ENCODE measurements at regions not wholly inside any gene's neighbourhood (a gene's known extent, or its start where the extent isn't known, plus 50 kb on each side); places are given as distances from the start of the nearest gene placed in this dataset.
A peak's percentile ranks its signal among the peaks of the same experiment; 100 is the strongest.

DNA sequence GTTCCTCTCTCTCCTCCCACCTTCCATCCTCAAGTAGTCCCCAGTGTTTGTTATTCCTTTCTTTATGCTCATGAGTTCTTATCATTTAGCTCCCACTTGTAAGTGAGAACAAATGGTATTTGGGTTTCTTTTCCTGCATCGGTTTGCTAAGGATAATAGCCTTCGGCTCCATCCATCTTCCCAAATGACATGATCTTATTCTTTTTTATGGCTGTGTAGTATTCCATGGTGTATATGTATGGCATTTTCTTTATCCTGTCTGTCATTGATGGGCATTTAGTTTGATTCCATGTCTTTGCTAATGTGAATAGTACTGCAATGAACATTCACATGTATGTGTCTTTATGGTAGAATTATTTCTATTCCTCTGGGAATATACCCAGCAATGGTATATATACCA is 62.4 kb upstream of the CFAP161 start:
- no peaks in the 10 kb centered on the region for H4K20me1 ChIP-seq (replicated peaks; ENCODE audit: control insufficient read depth, insufficient read depth, low read length)
- CTCF ChIA-PET (ENCODE audit: low intra/inter-chr PET ratio), result interaction anchor here (0.5 kb wide), 1 partner anchor 197 kb away, joined by 3 read pairs; no protein-coding TSS in a partner anchor
- H2AFZ ChIP-seq (ENCODE audit: low read depth, low read length), result no peak overlapping the region
- no peak overlapping the region for H3K4me3 ChIP-seq
- intact Hi-C loops (cut with micrococcal nuclease), result no loop called here
- POLR2A ChIA-PET, result no interaction called here
- H3K9me3 ChIP-seq (replicated peaks; ENCODE audit: control insufficient read depth, insufficient read depth, low read depth, low read length), result no peaks in the 10 kb centered on the region
- peaks cover 0 to 15% of the 10 kb centered on the region in 2 experiments; a peak in 4 of 5 replicates for H3K4me1 ChIP-seq (replicated peaks in 1 of 2; ENCODE audit: control insufficient read depth in 2 of 2, insufficient read depth in 2 of 2, low read length in 2 of 2)
- no TSS peak for BruUV-seq (replicated peaks)
- no peak overlapping the region for H3K27ac ChIP-seq (ENCODE audit: extremely low read depth, low read depth, low read length)
- no peaks in the 10 kb centered on the region for H3K36me3 ChIP-seq (ENCODE audit: control insufficient read depth, insufficient read depth, low read length)
- H3K27me3 ChIP-seq (ENCODE audit: control insufficient read depth in 2 of 2, insufficient read depth in 2 of 2, low read length in 2 of 2), result no peaks in the 10 kb centered on the region
- no peak for FAIRE-seq
- H3K79me2 ChIP-seq (ENCODE audit: control insufficient read depth, insufficient read depth, low read length), result no peaks in the 10 kb centered on the region
- in situ Hi-C loops (cut with MboI), result no loop called here
- WGBS (ENCODE audit: insufficient coverage, low coverage, missing lambda C conversion rate), result 62% methylated on average over 2 of the region's 2 CpGs
- no peaks in the 10 kb centered on the region for H3K9me1 ChIP-seq (ENCODE audit: control insufficient read depth, insufficient read depth, low read length)
- H3K4me2 ChIP-seq (ENCODE audit: insufficient read depth, low read length), result no peak overlapping the region
- H3K9ac ChIP-seq (ENCODE audit: insufficient read depth in 1 of 2, low read depth in 2 of 2, low read length in 2 of 2), result no peak overlapping the region
- TF ChIP-seq SETDB1 (IDR thresholded peaks at IDR 0.05; ENCODE audit: low read length) (no peak), BCOR (IDR thresholded peaks at IDR 0.05) (peak; percentile 56; the same call in 1 of the 2 replicates), ZNF143 (CRISPR knock-in tag; IDR thresholded peaks at IDR 0.05) (no peak), ZNF146 (CRISPR knock-in tag; IDR thresholded peaks at IDR 0.05; ENCODE audit: unreplicated experiment) (peak; percentile 88), MXI1 (IDR thresholded peaks at IDR 0.05; ENCODE audit: low read depth, low read length) (no peak), KDM1A (IDR thresholded peaks at IDR 0.05) (peak in 1 of 2 experiments; percentile 29; a peak in 1 of 4 replicates), RBM25 (IDR thresholded peaks at IDR 0.05; ENCODE audit: low read depth, low read length, severe bottlenecking) (peak; percentile 30), KDM5B (IDR thresholded peaks at IDR 0.05; ENCODE audit: insufficient replicate concordance, low read depth, low read length) (no peak)
- TF ChIP-seq, protein P1, sequence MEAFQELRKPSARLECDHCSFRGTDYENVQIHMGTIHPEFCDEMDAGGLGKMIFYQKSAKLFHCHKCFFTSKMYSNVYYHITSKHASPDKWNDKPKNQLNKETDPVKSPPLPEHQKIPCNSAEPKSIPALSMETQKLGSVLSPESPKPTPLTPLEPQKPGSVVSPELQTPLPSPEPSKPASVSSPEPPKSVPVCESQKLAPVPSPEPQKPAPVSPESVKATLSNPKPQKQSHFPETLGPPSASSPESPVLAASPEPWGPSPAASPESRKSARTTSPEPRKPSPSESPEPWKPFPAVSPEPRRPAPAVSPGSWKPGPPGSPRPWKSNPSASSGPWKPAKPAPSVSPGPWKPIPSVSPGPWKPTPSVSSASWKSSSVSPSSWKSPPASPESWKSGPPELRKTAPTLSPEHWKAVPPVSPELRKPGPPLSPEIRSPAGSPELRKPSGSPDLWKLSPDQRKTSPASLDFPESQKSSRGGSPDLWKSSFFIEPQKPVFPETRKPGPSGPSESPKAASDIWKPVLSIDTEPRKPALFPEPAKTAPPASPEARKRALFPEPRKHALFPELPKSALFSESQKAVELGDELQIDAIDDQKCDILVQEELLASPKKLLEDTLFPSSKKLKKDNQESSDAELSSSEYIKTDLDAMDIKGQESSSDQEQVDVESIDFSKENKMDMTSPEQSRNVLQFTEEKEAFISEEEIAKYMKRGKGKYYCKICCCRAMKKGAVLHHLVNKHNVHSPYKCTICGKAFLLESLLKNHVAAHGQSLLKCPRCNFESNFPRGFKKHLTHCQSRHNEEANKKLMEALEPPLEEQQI (IDR thresholded peaks at IDR 0.05), result no peak
- no peak for ATAC-seq
- DNase-seq (ENCODE audit: extremely low read depth in 1 of 4, low spot score in 3 of 4), result no peak
